ENCODE measurements at regions not wholly inside any gene's neighbourhood (a gene's known extent, or its start where the extent isn't known, plus 50 kb on each side); places are given as distances from the start of the nearest gene placed in this dataset.

DNA sequence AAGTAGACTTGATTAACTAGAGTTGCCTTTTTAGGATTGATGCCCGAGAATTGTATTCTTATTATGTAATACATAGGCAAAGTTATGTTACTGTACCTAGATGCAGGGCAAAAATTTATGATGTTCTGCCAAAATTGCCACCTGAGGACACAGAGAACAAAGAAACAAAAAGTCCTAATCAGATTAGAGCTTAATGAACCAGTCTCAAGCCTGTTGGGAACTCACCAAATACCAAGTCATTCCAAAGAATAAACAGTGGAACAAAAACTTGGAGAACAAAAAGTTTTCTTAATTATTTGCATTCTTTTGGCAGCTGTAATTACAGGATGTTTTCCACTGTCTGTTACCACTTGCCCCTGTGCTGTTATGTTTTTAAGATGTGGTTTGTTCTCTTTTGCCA is 154.7 kb upstream of the SGK1 start:
- no peak for TF ChIP-seq CTCF (conservative IDR thresholded peaks at IDR 0.05)
- TF ChIP-seq EZH2 (IDR thresholded peaks at IDR 0.05; ENCODE audit: low read depth) = no peak
